HG02870 (cell line): ENCODE measurements at regions not wholly inside any gene's neighbourhood (a gene's known extent, or its start where the extent isn't known, plus 50 kb on each side); places are given as distances from the start of the nearest gene placed in this dataset.

Experiments
- ATAC-seq: cut with Tn5 transposase; IDR thresholded peaks from one replicate; pipeline ENCODE4 v1.9.1; 2021; ENCODE audit warnings: mild to moderate bottlenecking, moderate library complexity; ENCODE audit not compliant: unreplicated experiment

DNA sequence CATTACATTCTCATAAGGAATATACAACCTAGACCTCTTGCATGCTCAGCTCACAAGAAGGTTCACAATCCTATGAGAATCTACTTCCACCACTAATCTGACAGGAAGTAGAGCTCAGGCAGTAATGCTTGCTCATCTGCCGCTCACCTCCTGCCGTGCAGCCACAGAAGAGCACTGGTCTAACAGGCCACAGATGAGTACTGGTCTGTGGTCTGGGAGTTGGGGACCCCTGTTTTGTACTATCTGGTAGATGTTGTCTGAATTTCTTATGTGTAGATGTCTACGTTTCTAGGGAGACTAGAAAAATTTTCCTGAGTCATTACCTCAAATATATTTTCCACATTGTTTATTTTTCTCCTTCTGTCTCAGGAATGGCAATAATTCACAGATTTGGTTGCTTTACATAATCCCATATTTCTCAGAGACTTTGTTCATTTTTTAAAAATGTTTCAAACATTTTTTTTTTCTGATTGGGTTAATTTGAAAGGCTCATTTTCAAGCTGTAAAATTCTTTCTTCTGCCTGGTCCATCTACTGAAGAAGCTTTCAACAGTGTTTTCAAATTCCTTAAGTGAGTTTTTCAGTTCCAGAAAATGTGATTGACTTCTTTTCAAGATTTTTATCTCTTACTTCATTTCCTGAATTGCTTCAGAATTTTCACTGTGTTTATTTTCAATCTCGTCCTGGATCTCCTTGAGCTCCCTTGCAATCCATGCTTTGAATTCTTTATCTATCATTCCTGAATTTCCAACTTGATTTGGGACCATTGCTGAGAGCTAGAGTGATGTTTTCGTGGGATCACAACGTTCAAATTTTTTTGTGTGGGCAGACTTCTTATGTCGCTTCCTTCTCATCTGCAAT lies 1322.2 kb downstream of the PCDH9 start:
- no peak for ATAC-seq

DNA sequence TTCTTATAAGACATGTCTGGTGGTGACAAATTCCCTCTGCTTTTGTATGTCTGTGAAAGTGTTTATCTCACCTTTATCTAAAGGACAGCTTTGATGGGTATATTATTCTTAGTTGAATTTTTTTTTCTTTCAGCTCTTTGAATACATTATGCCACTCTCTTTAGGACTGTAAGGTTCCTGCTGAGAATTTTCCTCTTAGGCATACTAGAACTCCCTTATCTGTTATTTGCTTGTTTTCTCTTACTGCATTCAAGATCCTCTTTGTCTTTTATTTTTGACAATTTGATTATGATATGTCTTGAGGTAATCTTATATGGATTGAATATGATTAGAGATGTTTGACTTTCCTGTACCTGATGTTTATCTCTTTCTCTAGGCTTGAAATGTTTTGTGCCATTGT lies 1328.4 kb downstream of the PCDH9 start:
- ATAC-seq: no peak

DNA sequence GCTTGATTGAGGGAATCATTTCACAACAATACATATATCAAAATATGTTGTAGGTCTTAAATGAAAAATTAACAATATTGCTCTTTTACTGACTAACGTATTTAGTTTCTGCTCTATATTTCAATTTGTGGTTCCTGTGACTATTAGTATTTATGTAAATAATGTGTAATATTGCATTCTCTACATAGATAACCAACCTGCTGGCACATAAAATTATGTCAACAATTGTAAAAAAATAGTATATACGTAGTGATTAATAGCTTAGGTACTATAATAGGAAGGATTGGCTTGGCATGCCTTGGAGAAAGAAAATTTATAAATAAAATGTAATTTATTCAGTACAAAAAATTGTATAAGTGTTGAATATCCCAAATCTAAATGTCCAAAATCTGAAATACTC lies 1336.1 kb downstream of the PCDH9 start:
- ATAC-seq: no peak

DNA sequence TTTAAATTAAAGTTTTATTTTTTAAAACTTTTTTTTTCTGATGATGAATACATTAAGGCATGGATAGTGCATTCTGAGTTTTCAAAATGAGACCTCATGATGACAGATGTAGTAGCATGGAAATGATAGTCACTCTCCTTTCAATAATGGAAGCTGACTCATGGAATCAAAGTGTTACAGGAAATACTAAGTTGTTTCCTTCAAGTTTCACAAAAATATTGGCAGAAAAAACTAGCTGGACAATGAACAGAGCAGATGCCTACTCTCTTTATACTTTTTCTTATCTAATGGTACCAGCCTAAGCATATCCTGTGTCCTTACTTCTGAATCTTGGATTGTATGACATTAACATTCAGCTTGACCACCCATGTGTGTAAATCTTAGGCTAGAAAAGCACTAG lies 1337.3 kb downstream of the PCDH9 start:
- ATAC-seq: no peak

DNA sequence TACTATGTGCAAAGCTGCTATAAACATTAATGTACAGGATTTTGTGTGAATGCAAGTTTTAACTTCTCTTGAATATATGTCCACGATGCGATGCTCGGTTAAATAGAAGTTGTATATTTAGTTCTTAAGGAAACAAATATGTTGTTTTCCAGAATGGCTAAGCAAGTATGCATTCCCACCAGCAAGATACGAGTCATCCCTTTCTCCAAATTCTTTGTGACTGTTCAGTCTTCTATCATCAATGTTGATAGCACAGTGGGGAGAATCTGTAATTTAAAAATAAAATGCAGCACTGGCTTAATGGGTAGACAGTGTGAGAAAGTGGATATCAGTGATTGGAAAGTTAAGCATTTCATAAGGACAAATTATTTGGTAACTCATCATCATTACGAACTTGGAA lies 1340.8 kb downstream of the PCDH9 start:
- ATAC-seq: no peak

DNA sequence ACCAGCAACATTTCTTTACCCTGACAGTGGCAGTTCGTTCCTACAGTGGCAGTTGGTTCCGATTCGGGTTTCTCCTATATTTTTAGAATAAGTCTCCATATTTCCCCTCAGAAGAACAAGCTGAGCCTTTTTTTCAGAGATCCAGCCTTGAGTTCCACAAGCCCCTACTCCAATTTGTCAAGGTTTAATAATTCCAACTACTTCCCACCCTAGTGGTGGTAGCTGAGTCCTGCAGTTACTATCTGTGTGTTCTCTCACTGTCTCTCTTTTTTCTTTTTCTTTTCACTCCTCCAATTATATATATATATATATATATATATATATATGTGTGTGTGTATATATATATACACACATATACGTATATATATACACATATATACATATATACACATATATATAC lies 1347.3 kb downstream of the PCDH9 start:
- ATAC-seq: no peak

DNA sequence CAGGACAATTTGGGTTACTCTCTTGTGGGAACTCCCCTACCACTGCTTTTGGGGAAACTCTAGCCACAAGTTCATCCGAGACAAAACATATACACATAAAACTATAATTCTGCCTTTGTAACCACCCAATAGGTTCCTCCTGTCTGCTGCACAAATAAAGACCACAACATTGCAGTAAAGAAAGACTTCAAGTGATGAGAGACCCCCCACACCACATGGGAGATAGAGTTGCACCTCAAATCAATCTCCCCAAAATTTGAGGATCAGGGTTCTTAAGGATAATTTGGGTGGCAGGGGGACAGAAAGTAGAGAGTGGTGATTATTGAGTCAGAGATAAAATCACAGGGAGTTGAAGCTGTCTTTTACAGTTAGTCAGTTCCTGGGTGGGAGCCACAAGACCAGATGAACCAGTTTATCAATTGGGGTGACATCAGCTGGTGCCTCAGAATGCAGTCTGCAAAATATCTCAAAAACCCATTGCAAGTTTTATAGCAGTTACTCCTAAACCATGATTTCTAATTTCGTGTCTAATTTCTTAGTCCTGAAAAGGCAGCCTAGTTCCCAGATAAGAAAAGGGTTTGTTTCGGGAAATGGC lies 1348.5 kb downstream of the PCDH9 start:
- no peak for ATAC-seq

DNA sequence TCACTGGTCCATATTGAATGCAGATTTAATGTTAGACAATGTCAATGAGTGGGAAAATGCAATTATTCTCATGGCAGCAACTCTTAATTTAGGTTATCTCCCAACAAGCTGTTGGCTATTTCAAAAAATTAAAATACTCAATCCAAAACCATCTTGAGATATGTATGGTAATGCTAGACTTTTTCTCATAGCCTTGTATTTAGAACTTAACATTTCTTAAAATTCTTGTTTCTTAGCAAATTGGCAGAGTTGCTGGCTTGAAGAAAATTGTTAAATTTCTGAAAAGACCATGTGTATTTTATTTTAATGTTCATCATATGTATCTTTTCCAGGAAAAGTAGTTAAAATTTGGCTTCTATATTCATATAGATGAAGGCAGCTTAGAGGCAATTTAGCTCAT lies 1355.1 kb downstream of the PCDH9 start:
- ATAC-seq: no peak

DNA sequence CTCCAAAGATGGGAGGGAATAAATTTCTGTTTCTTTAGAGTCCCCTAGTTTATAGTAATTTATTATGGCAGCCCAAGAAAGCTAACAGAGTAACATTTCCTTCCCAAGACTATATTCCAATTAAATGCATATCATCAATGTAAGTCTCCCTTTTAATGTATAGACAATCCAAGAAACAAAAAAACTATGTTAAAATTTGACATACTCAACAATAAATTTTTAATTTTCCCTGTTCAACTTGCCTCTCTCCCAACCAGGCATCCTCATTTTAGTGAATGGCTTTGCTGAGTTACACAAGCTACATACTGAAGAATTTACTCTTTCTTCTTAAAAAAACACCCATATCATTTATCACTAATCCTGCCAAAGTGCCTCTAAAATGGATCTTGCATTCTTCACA lies 1357.7 kb downstream of the PCDH9 start:
- no peak for ATAC-seq

DNA sequence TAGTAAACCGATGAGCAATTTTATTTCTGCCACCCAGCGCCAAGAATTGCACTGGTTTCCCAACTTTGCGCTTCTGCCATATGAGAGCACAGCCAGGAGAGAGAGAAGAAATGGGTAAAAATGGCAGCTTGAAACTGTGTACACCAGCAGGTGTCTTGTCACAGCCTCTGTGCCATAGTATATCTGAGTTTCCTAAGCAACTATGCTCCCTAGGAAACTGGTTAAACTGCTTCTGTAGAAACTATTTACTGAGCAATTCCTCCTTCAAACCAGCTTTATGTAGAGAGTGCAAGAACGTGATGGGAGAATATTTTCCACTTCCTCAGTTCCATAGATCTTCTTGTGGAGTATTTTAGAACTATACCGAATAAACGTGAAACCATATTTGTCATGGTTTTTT lies 1361.3 kb downstream of the PCDH9 start:
- ATAC-seq: no peak

DNA sequence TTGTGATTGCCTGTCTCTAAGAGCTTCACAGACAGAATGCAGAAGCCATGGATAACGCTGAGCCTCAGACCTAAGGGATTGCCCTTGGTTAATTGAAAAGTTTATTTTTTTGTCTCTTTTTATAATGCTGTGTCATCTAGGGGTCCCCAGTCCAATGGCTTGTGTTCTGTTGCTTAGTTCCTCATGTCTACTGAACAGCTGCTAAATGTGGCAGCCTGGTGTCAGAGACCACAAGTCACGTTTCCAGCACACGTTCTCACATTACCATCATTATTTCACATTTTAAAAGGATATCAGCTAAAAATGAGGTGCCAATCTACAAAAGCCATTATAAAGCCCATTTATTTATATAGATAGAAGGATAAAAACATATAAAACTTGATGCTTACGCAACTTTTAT lies 1362.0 kb downstream of the PCDH9 start:
- no peak for ATAC-seq

DNA sequence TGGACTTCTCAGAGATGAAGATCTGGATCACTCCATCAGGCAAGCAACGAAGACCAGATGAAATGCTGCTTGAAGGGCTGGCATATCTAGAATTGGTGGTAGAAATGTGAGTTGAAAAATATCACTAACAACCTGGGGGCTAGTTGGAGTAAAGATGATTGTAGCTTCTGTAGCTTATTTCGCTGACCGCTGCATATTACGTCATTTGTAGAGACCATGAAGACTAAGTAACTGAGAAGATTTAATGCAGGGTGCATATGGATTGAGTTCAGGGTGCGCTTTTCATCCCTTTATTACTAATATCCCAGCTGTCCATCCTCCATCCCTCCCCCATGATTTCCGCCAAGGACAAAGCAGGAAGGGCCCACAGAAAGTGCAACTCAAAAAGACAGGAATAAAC lies 1364.0 kb downstream of the PCDH9 start:
- ATAC-seq: no peak

DNA sequence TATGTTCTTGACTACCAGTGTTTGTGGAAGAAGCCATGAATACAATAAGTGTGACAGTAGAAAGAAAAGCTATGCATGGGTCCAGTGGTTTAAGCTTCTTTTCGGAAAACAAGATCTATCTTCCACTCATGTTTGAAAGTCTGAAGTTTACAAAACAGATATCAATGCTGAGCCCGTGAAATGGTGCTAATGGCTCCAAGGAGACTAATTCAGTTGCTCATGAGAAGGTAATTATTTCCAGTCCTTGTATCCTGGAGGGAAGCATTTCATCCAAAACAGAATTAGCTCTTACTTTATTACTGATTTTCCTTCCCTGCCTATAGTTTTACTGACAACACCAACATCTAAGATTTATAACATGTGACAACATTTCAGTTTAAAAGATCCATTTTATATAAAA lies 1364.9 kb downstream of the PCDH9 start:
- no peak for ATAC-seq

DNA sequence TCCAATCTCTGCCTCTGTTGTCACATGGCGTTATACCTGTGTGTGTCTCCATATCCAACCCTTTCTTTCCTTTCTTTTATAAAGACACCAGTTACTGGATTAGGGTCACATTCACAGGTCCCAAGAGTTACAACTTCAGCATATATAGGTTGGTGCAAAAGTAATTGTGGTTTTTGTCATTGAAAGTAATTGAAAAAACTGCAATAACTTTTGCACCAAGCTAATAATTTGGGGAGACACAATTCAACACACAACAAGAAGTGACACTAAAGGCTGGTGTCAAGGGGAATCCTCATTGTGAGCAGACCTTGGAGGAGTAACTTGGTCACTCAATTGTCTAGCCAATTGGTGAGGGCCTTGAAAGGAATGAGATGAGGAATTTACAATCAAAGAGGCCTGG lies 1366.1 kb downstream of the PCDH9 start:
- no peak for ATAC-seq

DNA sequence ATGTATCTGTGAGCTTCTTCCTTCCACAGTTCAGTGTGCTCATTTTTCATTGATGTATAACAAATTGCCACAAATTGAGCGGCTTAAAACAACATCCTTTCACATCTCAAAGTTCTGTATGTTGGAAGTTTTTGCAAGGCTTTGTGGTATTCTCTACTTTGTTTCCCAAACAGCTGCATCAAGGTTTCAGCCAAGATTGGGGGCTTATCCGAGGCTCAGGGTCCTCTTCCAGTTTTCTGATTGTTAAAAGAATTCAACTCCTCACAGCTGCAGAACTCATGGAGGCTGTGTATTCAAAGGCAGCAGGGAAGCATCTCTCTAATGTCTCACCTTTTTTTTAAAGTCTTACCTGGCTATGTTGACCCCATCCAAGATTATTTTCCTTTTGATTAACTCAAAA lies 1369.8 kb downstream of the PCDH9 start:
- no peak for ATAC-seq

DNA sequence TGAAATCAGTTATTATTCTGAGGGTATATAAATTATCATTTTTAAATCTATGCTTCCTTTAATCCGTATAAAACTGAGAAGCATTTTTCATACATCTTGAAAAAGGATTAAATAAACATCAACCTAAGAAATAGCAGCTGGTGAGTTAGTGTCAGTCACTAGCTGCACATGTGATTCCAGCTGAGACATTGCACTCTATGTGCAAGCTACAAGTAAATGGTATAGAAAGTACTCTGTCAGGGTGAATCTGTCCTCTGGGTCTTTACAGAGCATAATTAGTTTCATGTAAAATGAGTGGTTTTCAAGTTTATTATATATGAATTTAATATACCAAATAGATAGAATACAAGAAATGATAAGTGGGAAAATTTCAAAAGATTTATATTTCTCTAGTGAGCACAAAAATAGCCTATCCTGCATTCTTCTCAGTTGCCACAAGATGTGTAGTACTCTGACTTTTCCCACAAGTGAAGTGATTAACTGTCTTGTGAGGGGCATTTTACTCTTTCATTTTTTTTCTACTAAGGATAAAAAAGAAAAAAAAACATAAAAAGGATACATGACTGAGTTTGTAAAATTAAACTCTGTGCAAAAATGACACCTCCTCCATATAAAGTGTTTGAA lies 1372.1 kb downstream of the PCDH9 start:
- no peak for ATAC-seq

DNA sequence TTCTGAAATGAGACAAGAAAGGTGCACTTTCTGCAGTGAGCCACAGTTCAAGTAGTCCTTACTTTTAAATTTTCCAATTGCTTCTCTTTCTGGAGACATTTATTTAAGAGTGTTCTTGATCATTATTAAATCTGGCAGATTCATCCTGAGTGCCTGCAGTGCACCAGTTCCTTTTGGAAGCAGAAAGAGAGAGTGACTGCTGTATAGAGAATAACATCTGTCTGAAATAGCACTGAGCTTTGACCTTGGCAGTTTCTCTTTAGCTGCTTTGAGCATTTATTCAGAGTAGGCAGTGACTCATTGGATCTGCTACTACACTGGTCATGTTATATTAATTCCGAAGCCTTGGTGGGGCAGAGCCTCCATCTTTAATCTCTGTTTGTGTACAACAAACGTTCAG lies 1373.7 kb downstream of the PCDH9 start:
- no peak for ATAC-seq

DNA sequence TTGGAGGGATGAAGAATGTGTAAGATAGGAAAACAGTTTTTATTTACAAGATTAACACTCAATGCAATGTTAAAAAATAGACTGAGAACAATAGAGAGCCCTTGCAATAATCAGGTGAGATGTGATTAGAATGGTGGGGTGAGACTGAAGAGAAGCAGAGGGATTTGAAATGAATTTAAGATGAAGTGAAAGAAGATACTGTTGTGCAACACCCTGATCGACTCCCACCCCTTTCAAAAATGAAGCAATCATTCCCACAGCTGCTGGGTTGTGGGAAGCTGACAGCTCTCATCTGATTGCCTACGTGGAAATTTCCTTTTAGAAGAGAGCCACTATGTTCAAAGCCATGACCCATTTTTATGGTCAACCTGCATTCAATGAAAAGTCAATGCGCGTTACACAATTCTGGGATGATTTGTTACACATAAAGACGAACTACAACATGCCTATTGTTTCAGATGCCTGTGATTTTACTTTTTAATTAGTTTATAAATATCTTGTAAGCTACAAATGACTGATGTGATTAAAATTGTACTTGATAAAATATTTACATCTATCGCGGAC lies 1374.8 kb downstream of the PCDH9 start:
- ATAC-seq: no peak

DNA sequence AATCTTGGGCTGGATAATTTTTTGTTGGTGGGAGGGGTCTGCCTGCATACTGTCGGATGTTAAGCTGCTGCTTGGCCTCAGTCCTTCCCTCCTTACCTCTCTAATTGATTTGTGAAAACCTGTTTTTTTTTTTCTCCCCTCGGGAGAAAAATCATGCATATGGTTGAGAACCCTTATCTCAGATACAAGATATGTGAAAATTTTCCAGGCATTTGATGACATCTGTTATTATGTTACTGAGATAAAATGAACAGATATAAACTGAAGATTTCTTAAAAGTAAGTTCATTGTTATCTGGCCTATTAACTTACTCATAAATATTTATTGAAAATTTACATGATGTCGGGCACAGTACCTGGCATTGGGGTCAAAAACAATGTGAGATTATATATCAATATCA lies 1375.7 kb downstream of the PCDH9 start:
- no peak for ATAC-seq

DNA sequence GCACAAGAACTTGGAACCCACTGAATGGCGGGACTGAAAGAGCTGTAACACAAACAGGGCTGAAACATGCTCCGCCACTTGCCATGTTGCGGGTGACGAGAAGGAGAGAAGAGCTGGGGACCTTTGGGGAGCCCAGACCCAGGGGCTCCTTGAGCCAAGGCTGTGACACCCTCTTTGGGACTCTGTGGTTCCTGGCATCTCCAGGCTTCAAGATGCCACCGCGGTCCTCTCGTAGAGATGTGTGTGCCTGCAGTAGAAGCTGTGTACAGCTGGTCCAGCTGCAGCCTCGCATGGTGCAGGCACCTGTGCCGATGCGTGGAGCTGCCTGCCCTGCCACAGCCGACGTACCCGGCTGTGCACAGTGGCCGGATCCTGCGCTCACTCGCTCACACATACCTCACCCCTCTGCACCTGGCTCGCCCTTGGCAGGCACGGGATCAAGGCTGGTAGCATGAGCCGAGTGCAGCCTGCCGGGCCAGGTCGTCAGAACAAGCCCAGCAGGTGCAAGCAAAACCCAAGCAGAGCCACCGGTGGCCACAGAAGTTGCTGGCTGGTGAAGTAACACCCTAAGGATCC lies 1385.8 kb downstream of the PCDH9 start:
- no peak for ATAC-seq

DNA sequence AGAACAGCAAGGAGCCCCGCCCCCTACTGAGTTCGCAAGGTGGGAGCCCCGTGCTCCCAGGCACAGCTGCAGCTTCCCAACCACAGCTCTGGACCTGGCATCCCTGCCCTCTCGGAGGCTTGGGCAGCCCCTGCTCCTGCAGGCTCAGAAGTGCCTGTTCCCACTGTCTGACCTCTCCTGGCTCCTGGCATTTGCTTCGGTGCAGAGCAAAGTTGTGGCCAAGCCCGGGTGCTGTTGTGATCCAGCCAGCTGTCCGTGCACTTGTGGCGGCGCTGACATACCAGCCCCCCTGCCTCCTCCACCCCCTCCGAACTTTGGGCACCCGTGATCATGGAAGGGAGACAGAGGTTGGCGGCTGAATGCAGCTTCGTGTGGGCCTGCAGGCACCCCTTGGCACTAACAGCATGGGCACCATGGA lies 1386.8 kb downstream of the PCDH9 start:
- no peak for ATAC-seq

DNA sequence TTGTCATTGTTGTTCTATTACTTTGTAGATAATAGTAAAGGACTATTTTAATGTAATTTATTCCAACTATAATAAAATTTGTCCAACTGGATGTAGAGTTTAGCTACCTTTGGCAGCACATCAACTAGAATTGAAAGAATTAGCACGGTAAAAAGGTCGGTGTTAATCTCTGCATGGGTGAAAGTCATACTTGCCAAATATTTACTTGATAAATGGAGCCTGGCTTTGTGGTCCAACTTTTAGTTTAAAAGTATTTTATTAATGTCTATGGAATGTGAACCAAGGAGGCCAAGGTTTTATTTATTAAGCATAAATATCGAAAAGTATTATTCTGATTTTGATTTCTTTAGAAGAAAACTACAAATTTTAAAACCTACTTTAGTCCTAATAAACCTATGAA lies 1389.0 kb downstream of the PCDH9 start:
- ATAC-seq: no peak
